ENCODE measurements at regions not wholly inside any gene's neighbourhood (a gene's known extent, or its start where the extent isn't known, plus 50 kb on each side); places are given as distances from the start of the nearest gene placed in this dataset.

- TF ChIP-seq ZFYVE20 (CRISPR knock-in tag; IDR thresholded peaks at IDR 0.05; ENCODE audit: borderline replicate concordance, low read depth) (no peak), MLLT10 (CRISPR knock-in tag; IDR thresholded peaks at IDR 0.05) (no peak), ZNF589 (CRISPR knock-in tag; conservative IDR thresholded peaks at IDR 0.05) (no peak), SETDB1 (CRISPR knock-in tag; IDR thresholded peaks at IDR 0.05; ENCODE audit: borderline replicate concordance) (no peak), KLF12 (CRISPR knock-in tag; IDR thresholded peaks at IDR 0.05; ENCODE audit: borderline replicate concordance) (no peak)
- TF ChIP-seq, protein P1, sequence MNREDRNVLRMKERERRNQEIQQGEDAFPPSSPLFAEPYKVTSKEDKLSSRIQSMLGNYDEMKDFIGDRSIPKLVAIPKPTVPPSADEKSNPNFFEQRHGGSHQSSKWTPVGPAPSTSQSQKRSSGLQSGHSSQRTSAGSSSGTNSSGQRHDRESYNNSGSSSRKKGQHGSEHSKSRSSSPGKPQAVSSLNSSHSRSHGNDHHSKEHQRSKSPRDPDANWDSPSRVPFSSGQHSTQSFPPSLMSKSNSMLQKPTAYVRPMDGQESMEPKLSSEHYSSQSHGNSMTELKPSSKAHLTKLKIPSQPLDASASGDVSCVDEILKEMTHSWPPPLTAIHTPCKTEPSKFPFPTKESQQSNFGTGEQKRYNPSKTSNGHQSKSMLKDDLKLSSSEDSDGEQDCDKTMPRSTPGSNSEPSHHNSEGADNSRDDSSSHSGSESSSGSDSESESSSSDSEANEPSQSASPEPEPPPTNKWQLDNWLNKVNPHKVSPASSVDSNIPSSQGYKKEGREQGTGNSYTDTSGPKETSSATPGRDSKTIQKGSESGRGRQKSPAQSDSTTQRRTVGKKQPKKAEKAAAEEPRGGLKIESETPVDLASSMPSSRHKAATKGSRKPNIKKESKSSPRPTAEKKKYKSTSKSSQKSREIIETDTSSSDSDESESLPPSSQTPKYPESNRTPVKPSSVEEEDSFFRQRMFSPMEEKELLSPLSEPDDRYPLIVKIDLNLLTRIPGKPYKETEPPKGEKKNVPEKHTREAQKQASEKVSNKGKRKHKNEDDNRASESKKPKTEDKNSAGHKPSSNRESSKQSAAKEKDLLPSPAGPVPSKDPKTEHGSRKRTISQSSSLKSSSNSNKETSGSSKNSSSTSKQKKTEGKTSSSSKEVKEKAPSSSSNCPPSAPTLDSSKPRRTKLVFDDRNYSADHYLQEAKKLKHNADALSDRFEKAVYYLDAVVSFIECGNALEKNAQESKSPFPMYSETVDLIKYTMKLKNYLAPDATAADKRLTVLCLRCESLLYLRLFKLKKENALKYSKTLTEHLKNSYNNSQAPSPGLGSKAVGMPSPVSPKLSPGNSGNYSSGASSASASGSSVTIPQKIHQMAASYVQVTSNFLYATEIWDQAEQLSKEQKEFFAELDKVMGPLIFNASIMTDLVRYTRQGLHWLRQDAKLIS (CRISPR knock-in tag; IDR thresholded peaks at IDR 0.05) = no peak
Observed at GRCh38 chr7:156209087-156209486, 396.8 kb upstream of the SHH start (continued).

GRCh38 chr7:156207306-156207705 lies 395.0 kb upstream of the SHH start:
- ChIA-PET POLR2A (no interaction called here), CTCF (ENCODE audit: low intra/inter-chr PET ratio, low total read pairs) (no interaction called here)
- H4K20me1 ChIP-seq (ENCODE audit: insufficient read depth, low read length) = no peaks in the 10 kb centered on the region
- WGBS (ENCODE audit: low lambda C conversion rate) = 27% methylated on average over 6 of the region's 6 CpGs
- H3K27ac ChIP-seq (ENCODE audit: extremely low read length, insufficient read depth, low read length) = no peak overlapping the region
- ATAC-seq (no peak), DNase-seq (ENCODE audit: low spot score) (no peak), FAIRE-seq (no peak)
- no peak overlapping the region for H3K4me3 ChIP-seq (replicated peaks in 1 of 3; ENCODE audit: insufficient read depth in 1 of 3, low read depth in 2 of 3, low read length in 3 of 3)
- H3K79me2 ChIP-seq (ENCODE audit: insufficient read depth, low read length) = no peaks in the 10 kb centered on the region
- no TSS peak for BruUV-seq (replicated peaks)
- H3K4me1 ChIP-seq (ENCODE audit: insufficient read depth, low read length) = no peaks in the 10 kb centered on the region
- intact Hi-C loops (cut with micrococcal nuclease; ENCODE audit: unreplicated experiment) = no loop called here
- no peak overlapping the region for H2AFZ ChIP-seq (ENCODE audit: low read length)
- no peaks in the 10 kb centered on the region for H3K36me3 ChIP-seq (replicated peaks in 1 of 2; ENCODE audit: control insufficient read depth in 1 of 2, insufficient read depth in 2 of 2, low read length in 2 of 2)
- no peak overlapping the region for H3K4me2 ChIP-seq (ENCODE audit: low read depth, low read length)
- in situ Hi-C loops (cut with HindIII; ENCODE audit: extremely low pct_ligation_motif_present, low pct_unique_long_range_greater_than_20kb) = no loop called here
- H3K9me3 ChIP-seq (ENCODE audit: low read length) = no peaks in the 10 kb centered on the region
- peaks cover 4 to 65% of the 10 kb centered on the region in 2 experiments; a peak in 4 of 5 replicates for H3K27me3 ChIP-seq (ENCODE audit: control insufficient read depth in 1 of 2, insufficient read depth in 2 of 2, low read length in 2 of 2)
- no peak overlapping the region for H3K9ac ChIP-seq (ENCODE audit: insufficient read depth, low read depth, low read length)
- TF ChIP-seq, protein P2, sequence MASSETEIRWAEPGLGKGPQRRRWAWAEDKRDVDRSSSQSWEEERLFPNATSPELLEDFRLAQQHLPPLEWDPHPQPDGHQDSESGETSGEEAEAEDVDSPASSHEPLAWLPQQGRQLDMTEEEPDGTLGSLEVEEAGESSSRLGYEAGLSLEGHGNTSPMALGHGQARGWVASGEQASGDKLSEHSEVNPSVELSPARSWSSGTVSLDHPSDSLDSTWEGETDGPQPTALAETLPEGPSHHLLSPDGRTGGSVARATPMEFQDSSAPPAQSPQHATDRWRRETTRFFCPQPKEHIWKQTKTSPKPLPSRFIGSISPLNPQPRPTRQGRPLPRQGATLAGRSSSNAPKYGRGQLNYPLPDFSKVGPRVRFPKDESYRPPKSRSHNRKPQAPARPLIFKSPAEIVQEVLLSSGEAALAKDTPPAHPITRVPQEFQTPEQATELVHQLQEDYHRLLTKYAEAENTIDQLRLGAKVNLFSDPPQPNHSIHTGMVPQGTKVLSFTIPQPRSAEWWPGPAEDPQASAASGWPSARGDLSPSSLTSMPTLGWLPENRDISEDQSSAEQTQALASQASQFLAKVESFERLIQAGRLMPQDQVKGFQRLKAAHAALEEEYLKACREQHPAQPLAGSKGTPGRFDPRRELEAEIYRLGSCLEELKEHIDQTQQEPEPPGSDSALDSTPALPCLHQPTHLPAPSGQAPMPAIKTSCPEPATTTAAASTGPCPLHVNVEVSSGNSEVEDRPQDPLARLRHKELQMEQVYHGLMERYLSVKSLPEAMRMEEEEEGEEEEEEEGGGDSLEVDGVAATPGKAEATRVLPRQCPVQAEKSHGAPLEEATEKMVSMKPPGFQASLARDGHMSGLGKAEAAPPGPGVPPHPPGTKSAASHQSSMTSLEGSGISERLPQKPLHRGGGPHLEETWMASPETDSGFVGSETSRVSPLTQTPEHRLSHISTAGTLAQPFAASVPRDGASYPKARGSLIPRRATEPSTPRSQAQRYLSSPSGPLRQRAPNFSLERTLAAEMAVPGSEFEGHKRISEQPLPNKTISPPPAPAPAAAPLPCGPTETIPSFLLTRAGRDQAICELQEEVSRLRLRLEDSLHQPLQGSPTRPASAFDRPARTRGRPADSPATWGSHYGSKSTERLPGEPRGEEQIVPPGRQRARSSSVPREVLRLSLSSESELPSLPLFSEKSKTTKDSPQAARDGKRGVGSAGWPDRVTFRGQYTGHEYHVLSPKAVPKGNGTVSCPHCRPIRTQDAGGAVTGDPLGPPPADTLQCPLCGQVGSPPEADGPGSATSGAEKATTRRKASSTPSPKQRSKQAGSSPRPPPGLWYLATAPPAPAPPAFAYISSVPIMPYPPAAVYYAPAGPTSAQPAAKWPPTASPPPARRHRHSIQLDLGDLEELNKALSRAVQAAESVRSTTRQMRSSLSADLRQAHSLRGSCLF (CRISPR knock-in tag; IDR thresholded peaks at IDR 0.05; ENCODE audit: borderline replicate concordance) = no peak
- TF ChIP-seq TBX3 (IDR thresholded peaks at IDR 0.05; ENCODE audit: borderline replicate concordance) (no peak), FLYWCH1 (CRISPR knock-in tag; IDR thresholded peaks at IDR 0.05) (no peak), ZBTB4 (CRISPR knock-in tag; IDR thresholded peaks at IDR 0.05; ENCODE audit: borderline replicate concordance) (no peak), KLF13 (CRISPR knock-in tag; IDR thresholded peaks at IDR 0.05) (no peak), ZNF724P (CRISPR knock-in tag; IDR thresholded peaks at IDR 0.05; ENCODE audit: borderline replicate concordance) (no peak)

Measured in HepG2 (cell line).